Stimulated activated CD8-positive, alpha-beta memory T cell treated with anti-CD3 and anti-CD28 coated beads, Interleukin-12 subunit alpha, Interleukin-12 subunit beta, amount 100 ng/mL, for 1 hour (primary cell): ENCODE measurements at regions not wholly inside any gene's neighbourhood (a gene's known extent, or its start where the extent isn't known, plus 50 kb on each side); places are given as distances from the start of the nearest gene placed in this dataset.

Experiments used
- DNase-seq: peaks from one replicate; pipeline ENCODE4 v3.0.0-alpha.2; 2020; ENCODE audit warnings: low read depth

DNA sequence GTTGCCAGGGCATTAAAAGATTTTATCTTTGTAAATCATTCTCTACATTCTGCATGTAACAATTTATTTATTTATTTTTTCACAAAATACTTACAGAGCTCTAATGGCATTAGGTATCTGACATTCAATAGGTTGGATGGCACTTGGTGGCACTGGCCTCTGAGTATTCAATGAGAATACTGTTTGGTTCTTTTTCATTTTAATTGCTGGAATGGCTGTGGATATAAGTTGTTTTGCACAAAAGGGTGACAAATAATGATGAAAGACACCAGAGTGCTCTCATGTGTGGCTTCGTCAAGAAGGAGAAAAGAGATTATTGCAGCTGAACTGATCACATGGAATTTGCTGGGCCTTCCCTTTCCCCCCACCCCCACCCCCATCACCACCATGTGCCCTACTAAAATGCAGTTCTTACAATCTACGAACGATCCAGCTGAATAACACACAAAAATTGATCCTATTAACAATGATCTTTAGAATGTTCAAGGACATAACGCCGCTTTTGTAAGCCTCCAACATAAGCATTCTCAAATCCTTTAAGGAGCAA is 195.2 kb upstream of the POU3F2 start:
- no peak for DNase-seq

GRCh38 chr6:98640366-98640765 is 194.0 kb upstream of the POU3F2 start:
- no peak for DNase-seq

DNA sequence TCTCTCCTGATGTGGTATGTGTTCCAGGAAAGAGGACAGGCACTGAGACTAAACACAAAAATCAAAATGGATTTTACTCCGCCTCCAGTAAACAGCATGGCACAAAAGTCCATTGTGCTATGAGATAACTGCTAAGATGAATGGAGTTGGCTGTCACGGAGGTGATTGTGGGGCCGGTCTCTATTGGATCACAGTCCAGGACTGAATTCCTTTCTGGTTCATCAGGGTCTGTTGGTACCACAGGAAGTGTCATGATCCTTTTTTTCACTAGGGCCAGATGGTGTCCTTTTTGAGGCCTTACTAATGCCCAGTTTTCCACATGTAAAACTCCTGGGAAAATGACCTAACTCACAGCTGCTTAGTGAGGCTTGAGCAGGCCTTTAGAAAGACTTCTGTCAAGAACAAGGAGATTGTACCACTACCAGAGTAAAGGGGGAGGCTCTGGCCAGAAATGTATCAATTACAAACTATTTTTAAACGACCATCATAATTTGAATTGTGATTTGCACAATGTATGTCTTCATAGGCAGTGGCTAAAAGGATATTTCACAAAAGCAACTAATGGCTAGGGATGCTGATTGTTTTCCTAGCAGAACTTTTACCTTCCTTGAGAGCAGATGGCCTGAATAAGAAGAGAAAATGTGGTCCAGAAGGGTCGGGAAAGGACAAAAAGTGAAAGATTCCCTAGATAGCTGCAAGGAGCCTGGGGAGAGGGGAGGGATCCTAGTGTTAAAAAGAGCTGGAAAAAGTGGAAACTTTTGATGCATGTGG is 192.2 kb upstream of the POU3F2 start:
- no peak for DNase-seq

GRCh38 chr6:98644063-98644462 is 190.3 kb upstream of the POU3F2 start:
- DNase-seq = no peak

GRCh38 chr6:98648211-98648914 is 186.0 kb upstream of the POU3F2 start:
- DNase-seq = no peak

GRCh38 chr6:98650941-98651340 is 183.4 kb upstream of the POU3F2 start:
- DNase-seq = no peak

- no peak for DNase-seq
These were observed 181.2 kb upstream of the POU3F2 start for GRCh38 chr6:98653179-98653578.

DNA sequence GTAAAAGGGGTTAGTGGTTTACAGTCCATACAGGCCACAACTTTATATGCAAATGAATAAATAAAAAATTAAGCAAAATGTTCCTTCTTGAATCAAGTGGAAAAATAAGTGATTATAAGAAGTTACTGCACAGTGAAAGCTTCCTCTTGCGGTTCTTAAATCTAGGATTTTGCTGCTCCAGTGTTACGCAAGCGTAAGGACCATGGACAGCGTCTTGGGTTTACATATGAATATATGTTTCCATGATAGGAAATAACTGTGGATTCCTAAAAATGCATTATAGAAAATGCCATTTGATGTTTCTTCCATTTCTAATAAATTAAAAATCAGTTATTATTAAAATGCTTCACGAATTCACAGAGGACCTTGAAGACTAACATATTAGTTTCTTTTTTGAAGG is 176.6 kb upstream of the POU3F2 start:
- no peak for DNase-seq

DNA sequence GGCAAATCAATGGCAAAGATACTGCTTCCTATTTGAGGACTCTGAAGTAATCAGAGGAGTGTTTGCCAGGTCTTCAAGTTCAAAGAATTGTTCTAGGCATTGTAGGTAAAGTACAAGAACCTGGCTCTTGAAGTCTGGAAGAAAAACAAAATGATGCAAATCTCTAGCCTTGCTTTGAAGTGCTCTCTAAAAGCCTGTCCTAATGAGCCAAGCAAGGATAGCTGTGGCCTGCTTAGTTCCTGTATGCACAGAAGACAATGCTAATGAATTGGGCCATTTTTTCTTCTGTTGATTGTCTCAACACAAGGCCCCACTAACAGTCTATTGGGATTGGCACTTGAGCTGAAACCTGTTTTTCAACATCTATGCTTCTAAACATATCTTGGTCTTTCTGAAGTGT is 165.0 kb upstream of the POU3F2 start:
- no peak for DNase-seq

GRCh38 chr6:98670045-98670746 is 164.2 kb upstream of the POU3F2 start:
- no peak for DNase-seq

DNA sequence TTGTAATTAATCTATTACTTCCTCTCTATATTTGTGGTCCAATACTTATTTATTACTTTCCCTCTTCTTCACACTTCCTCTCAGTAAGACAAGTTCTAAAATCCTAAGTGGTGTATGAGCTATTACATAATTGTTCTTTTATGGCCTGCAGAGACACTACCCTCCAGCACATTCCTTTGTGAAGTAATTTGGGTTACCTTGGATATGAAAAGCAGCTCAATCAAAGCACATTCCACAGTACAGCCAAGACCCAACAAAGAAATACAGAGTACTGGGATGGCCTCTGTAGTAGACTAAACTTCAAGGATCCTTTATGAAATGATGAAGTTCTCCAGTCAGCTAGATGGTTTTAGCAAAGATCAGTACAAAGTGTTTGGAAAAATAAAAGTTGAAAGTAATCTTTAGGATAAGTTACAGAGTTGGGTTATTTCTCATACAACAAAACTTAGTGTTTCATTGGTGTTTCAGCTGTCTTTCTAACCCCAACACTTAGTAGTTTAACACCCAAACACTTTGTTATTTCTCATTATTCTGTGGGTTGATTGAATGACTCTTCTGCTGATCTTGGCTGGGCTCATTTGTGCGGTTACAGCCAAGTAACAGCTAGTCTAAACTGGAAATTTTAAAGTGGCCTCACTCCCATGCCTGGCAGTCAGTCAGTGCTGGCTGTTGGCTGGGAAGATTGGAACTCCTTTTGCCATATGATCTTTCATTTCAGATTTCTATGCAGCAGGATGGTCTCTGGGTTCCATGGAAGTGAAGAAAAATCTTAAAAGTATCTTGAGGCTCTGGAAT is 161.5 kb upstream of the POU3F2 start:
- DNase-seq = no peak

GRCh38 chr6:98678481-98678880 is 155.9 kb upstream of the POU3F2 start:
- DNase-seq = no peak

- no peak for DNase-seq
These were observed 148.3 kb upstream of the POU3F2 start for GRCh38 chr6:98686008-98686601.

GRCh38 chr6:98687752-98688151 is 146.6 kb upstream of the POU3F2 start:
- DNase-seq = no peak

GRCh38 chr6:98695091-98695801 is 139.1 kb upstream of the POU3F2 start:
- no peak for DNase-seq

GRCh38 chr6:98711380-98711779 is 123.0 kb upstream of the POU3F2 start:
- DNase-seq = no peak

GRCh38 chr6:98716341-98716740 is 118.0 kb upstream of the POU3F2 start:
- DNase-seq = no peak

DNA sequence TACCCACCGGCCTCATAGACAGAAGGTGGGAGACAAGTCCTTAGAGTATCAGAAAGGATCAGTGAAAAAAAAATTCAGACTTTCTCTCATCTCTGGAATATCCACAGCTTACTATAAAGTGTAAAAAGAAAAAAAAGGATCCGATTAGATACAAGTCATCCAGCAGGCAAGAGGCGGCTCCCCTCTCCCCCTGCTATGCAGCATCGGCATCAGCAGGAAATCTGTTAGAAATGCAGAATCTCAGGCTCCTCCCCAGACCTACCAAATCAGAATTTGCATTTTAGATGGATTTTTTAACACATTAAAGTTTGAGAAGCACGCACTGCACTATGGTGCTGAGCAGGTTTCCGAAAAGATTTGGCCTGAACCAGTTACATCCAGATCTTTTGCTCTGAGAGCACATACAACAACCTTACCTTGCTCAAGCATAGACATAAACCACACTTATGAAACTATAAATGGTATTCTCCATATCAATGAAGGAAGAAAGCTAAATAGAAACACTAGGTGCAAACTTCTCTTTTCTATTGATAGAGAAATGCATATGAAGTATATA is 117.0 kb upstream of the POU3F2 start:
- no peak for DNase-seq

DNA sequence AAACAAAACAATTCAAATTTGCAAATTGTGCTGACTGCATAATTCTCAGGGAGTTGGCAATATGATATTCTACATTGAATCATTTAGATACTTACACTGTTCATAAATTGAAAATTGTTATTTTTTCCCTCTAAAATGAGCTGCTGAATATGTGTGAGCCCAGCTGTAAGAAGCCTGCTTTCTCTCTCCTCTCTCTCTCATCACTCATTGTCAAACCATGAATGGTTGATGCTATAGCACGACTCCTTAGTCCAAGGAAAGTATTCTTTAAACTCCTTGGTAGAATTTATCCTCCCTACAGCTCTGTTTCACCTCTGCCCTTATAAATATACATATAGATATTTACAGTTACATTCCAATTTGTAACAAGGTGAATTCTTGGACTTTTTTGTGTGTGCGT is 116.4 kb upstream of the POU3F2 start:
- DNase-seq = no peak

DNA sequence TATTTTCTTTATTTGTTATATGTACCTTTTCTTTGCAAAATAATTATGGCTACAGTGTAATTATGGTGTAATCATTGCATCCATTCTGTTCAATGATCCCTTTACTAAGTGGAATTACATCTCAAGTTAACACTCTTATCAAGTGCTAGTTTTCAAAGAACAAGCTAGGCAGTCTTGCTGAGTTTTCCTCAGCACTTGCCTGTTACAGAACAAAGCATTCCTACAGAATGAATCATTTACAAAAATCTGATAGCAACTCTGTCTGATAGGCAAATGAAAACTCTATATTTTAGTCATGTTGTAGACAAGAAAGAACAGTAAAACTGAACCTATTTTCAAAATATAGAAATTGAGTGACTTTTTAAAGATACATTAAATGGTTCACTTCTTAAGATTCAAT is 109.8 kb upstream of the POU3F2 start:
- no peak for DNase-seq

DNA sequence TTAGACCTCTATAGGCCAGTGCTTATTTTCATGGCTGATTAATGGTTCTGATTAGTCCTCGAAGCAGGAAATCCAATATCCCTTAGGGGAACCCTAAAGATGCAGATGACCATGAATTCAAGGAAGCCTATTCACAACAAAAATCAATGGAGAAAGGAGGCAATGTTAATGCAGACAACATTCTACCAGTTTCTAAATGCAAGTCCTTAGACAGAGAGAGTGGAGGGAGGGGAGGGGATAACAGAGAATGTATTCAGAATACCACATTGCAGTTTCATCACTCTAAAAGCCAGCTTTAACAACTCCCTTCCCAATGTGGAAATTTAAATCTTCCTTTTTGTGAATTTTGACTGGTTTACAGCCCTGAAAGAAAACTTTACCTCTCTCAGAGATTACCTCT is 87.1 kb upstream of the POU3F2 start:
- DNase-seq = no peak
